IPS-NIHi7 (cell line): ENCODE measurements at regions not wholly inside any gene's neighbourhood (a gene's known extent, or its start where the extent isn't known, plus 50 kb on each side); places are given as distances from the start of the nearest gene placed in this dataset.

ENCODE experiments used
- DNase-seq: peaks from one replicate; pipeline ENCODE4 v3.0.0; 2012; ENCODE audit warnings: mixed read lengths; ENCODE audit errors: extremely low spot score

GRCh38 chr11:119491753-119492510, 69.0 kb upstream of the THY1 start:
- DNase-seq: no peak

GRCh38 chr11:119490253-119491006, 67.5 kb upstream of the THY1 start:
- DNase-seq: no peak

- no peak for DNase-seq
Measured at GRCh38 chr11:119489087-119489486, 66.1 kb upstream of the THY1 start.

GRCh38 chr11:119488256-119488995, 65.5 kb upstream of the THY1 start:
- DNase-seq: no peak

- DNase-seq: no peak
Measured at GRCh38 chr11:119486691-119487259, 63.8 kb upstream of the THY1 start.

- DNase-seq: no peak
Measured at GRCh38 chr11:119486016-119486415, 63.0 kb upstream of the THY1 start.

GRCh38 chr11:119484741-119485605, 62.0 kb upstream of the THY1 start:
- DNase-seq: no peak

GRCh38 chr11:119483881-119484371, 61.0 kb upstream of the THY1 start:
- DNase-seq: no peak

GRCh38 chr11:119483341-119483880, 60.4 kb upstream of the THY1 start:
- DNase-seq: no peak

GRCh38 chr11:119482521-119483011, 59.6 kb upstream of the THY1 start:
- DNase-seq: no peak

- DNase-seq: peak; percentile 60
Measured at GRCh38 chr11:119481667-119482400, 58.9 kb upstream of the THY1 start.

GRCh38 chr11:119481021-119481666, 58.2 kb upstream of the THY1 start:
- DNase-seq: peak; percentile 93

GRCh38 chr11:119480380-119481020, 57.5 kb upstream of the THY1 start:
- no peak for DNase-seq

- peak; percentile 64 for DNase-seq
Measured at GRCh38 chr11:119479685-119480275, 56.8 kb upstream of the THY1 start.

GRCh38 chr11:119478711-119479285, 55.8 kb upstream of the THY1 start:
- DNase-seq: no peak

GRCh38 chr11:119476666-119477331, 53.8 kb upstream of the THY1 start:
- DNase-seq: no peak

GRCh38 chr11:119476038-119476437, 53.1 kb upstream of the THY1 start:
- DNase-seq: no peak
